GM12878 (cell line): ENCODE measurements at regions not wholly inside any gene's neighbourhood (a gene's known extent, or its start where the extent isn't known, plus 50 kb on each side); places are given as distances from the start of the nearest gene placed in this dataset.

ENCODE experiments used
- ATAC-seq: fragments of 200-7000 bp; cut with Tn5 transposase; 3 replicates; pipeline ENCODE4 v1.9.1; 2020; ENCODE audit warnings: mild to moderate bottlenecking, moderate library complexity
- BruUV-seq: library from RNA; stranded (reverse); fragments of 400-500 nt; replicated peaks from 2 replicates; lab custom pipeline; 2021; lab: Mats Ljungman, UMichigan
- CTCF ChIA-PET: fragments of 300-600 bp; sonication (Branson Sonifier 250); formaldehyde crosslinking; extraction: SDS; loops from one replicate; lab custom pipeline; 2021; ENCODE audit warnings: inconsistent platforms; lab: Yijun Ruan, JAX
- POLR2A ChIA-PET: fragments of 350-600 bp; formaldehyde crosslinking; extraction: SDS; loops from one replicate; lab custom pipeline; 2021; ENCODE audit warnings: inconsistent platforms; lab: Charles Lee
- RAD21 ChIA-PET: fragments of 300-600 bp; sonication (Branson Sonifier 250); formaldehyde crosslinking; loops from one replicate; lab custom pipeline; 2023; ENCODE audit warnings: antibody characterized with exemption; ENCODE audit not compliant: unreplicated experiment; lab: Charles Lee
- SMC1A ChIA-PET: fragments of 300-600 bp; sonication (Branson Sonifier 250); formaldehyde crosslinking; loops from one replicate; lab custom pipeline; 2023; ENCODE audit not compliant: unreplicated experiment, uncharacterized antibody; lab: Charles Lee
- DNase-seq: peaks from one replicate; pipeline ENCODE4 v3.0.0-alpha.2; 2011; ENCODE audit warnings: low read depth, low spot score
- FAIRE-seq: peaks from 3 replicates; lab custom pipeline; 2011; peaks lifted over from hg19 to GRCh38; lab: Jason Lieb, UNC
- H2AFZ ChIP-seq: 2 replicates; pipeline ENCODE4 v1.6.0; 2011; ENCODE audit warnings: low read depth, low read length, control low read depth; ENCODE audit not compliant: control insufficient read depth
- H3K27ac ChIP-seq: 2 replicates; pipeline ENCODE4 v1.5.1; 2011; ENCODE audit warnings: control low read depth; ENCODE audit not compliant: control insufficient read depth, insufficient read depth
- H3K27me3 ChIP-seq, 2 experiments: replicated peaks in 1 of 2; 2 replicates each; pipeline versions ENCODE4 v1.6.0 to v1.6.1; 2011; ENCODE audit warnings: low read length in 1 of 2; ENCODE audit not compliant: control insufficient read depth in 2 of 2, insufficient read depth in 2 of 2
- H3K36me3 ChIP-seq, 2 experiments: 2 replicates each; pipeline ENCODE4 v1.5.1; 2011; ENCODE audit warnings: low read length in 1 of 2; ENCODE audit not compliant: control insufficient read depth in 2 of 2, insufficient read depth in 2 of 2
- H3K4me1 ChIP-seq: 2 replicates; pipeline ENCODE4 v1.6.1; 2011; ENCODE audit warnings: mild to moderate bottlenecking, low read length, moderate library complexity, mixed read lengths; ENCODE audit not compliant: control insufficient read depth, insufficient read depth
- H3K4me2 ChIP-seq: 2 replicates; pipeline ENCODE4 v1.6.0; 2011; ENCODE audit warnings: control low read depth; ENCODE audit not compliant: control insufficient read depth, insufficient read depth
- H3K4me3 ChIP-seq: fragments of 200-600 bp; sonication (generic); 2 replicates; pipeline ENCODE4 v1.5.1; 2016
- H3K79me2 ChIP-seq: 2 replicates; pipeline ENCODE4 v1.6.0; 2011; ENCODE audit warnings: low read length; ENCODE audit not compliant: control insufficient read depth, insufficient read depth
- H3K9ac ChIP-seq: 2 replicates; pipeline ENCODE4 v1.8.0; 2011; ENCODE audit warnings: low read length, control low read depth, mixed read lengths; ENCODE audit not compliant: control insufficient read depth, insufficient read depth
- H3K9me3 ChIP-seq: replicated peaks from 3 replicates; pipeline ENCODE4 v1.5.1; 2011; ENCODE audit warnings: mild to moderate bottlenecking, low read length; ENCODE audit not compliant: control insufficient read depth, insufficient read depth
- H4K20me1 ChIP-seq: 2 replicates; pipeline ENCODE4 v1.6.0; 2011; ENCODE audit not compliant: control insufficient read depth, insufficient read depth
- ATF7 ChIP-seq: fragments of 450-650 bp; IDR thresholded peaks from 2 replicates; pipeline ENCODE4 v1.6.1; 2016; ENCODE audit warnings: low read depth, mild to moderate bottlenecking
- BHLHE40 ChIP-seq, 2 experiments: fragments of 450-650 bp in 1 of 2; IDR thresholded peaks; 2 replicates each; pipeline ENCODE4 v1.6.1; 2011 to 2017; ENCODE audit warnings: low read depth in 2 of 2, borderline replicate concordance in 1 of 2, improper control_type of control experiment in 1 of 2, low read length in 1 of 2, mild to moderate bottlenecking in 1 of 2
- CBX5 ChIP-seq: sonication (generic); IDR thresholded peaks from 2 replicates; pipeline ENCODE4 v1.6.1; 2016; ENCODE audit warnings: low read depth, moderate library complexity, mild to moderate bottlenecking, inconsistent platforms
- FOS ChIP-seq: IDR thresholded peaks from 3 replicates; pipeline ENCODE4 v1.6.1; 2011; ENCODE audit warnings: borderline replicate concordance; ENCODE audit not compliant: insufficient read length; ENCODE audit errors: extremely low read depth
- NFIC ChIP-seq: IDR thresholded peaks from 2 replicates; pipeline ENCODE4 v1.6.1; 2012; ENCODE audit warnings: low read depth, mild to moderate bottlenecking, inconsistent platforms, low read length, moderate library complexity
- NRF1 ChIP-seq: conservative IDR thresholded peaks from 2 replicates; pipeline ENCODE4 v1.6.1; 2011; ENCODE audit warnings: mild to moderate bottlenecking, low read depth, low read length, improper control_type of control experiment
- POLR2A ChIP-seq: IDR thresholded peaks from 2 replicates; pipeline ENCODE4 v1.6.1; 2011; ENCODE audit warnings: low read depth, mild to moderate bottlenecking, low read length
- RAD51 ChIP-seq: fragments of 450-650 bp; IDR thresholded peaks from 2 replicates; pipeline ENCODE4 v1.6.1; 2016; ENCODE audit warnings: moderate library complexity, mild to moderate bottlenecking, inconsistent platforms
- RB1 ChIP-seq: fragments of 450-650 bp; formaldehyde crosslinking; IDR thresholded peaks from 2 replicates; pipeline ENCODE4 v1.6.1; 2017; ENCODE audit warnings: mild to moderate bottlenecking, borderline replicate concordance
- RELA ChIP-seq: fragments of 450-650 bp; IDR thresholded peaks from 2 replicates; pipeline ENCODE4 v1.8.0; 2014; ENCODE audit warnings: borderline replicate concordance; ENCODE audit not compliant: partially characterized antibody
- RFX5 ChIP-seq: IDR thresholded peaks from 2 replicates; pipeline ENCODE4 v1.6.1; 2011; ENCODE audit warnings: low read depth, low read length, improper control_type of control experiment
- RUNX3 ChIP-seq: IDR thresholded peaks from 2 replicates; pipeline ENCODE4 v1.6.1; 2012; ENCODE audit warnings: low read length, inconsistent platforms
- SIN3A ChIP-seq: IDR thresholded peaks from 2 replicates; pipeline ENCODE4 v1.6.1; 2012; ENCODE audit warnings: low read depth, low read length, improper control_type of control experiment
- SMAD1 ChIP-seq: fragments of 450-650 bp; IDR thresholded peaks from 2 replicates; pipeline ENCODE4 v1.6.1; 2018; ENCODE audit warnings: mild to moderate bottlenecking, low read depth; ENCODE audit not compliant: partially characterized antibody
- SPI1 ChIP-seq: IDR thresholded peaks from 2 replicates; pipeline ENCODE4 v1.6.1; 2011; ENCODE audit warnings: low read depth, mild to moderate bottlenecking, low read length, moderate library complexity, borderline replicate concordance; ENCODE audit not compliant: insufficient read depth
- STAT1 ChIP-seq: fragments of 450-650 bp; conservative IDR thresholded peaks from 2 replicates; pipeline ENCODE4 v1.6.1; 2014; ENCODE audit warnings: antibody characterized with exemption, mild to moderate bottlenecking
- STAT3 ChIP-seq: IDR thresholded peaks from 2 replicates; pipeline ENCODE4 v1.6.1; 2011; ENCODE audit warnings: low read depth, low read length, improper control_type of control experiment
- ZNF217 ChIP-seq: fragments of 450-650 bp; IDR thresholded peaks from 2 replicates; pipeline ENCODE4 v1.6.1; 2017; ENCODE audit warnings: antibody characterized with exemption, mild to moderate bottlenecking
- ZSCAN29 ChIP-seq: fragments of 450-650 bp; IDR thresholded peaks from 2 replicates; pipeline ENCODE4 v1.6.1; 2017; ENCODE audit warnings: mild to moderate bottlenecking, moderate library complexity
- WGBS: methylation state at CpG from one replicate; pipeline ENCODE4 v1.1.6; 2016; ENCODE audit warnings: low lambda C conversion rate; ENCODE audit not compliant: insufficient replicate concordance, insufficient coverage; ENCODE audit errors: missing lambda C conversion rate; 5-methylcytosine and 5-hydroxymethylcytosine counted together
- in situ Hi-C: fragments of 300-500 bp; cut with MboI; formaldehyde crosslinking; loops from 9 replicates; pipeline ENCODE4 v1.14.3; 2018; ENCODE audit warnings: mixed read lengths
- intact Hi-C: fragments of 100-400 bp; cut with micrococcal nuclease; formaldehyde crosslinking; loops from one replicate; pipeline ENCODE4 v1.14.2; 2022; ENCODE audit not compliant: unreplicated experiment
- TF ChIP-seq, protein P1 (sequence below): fragments of 150-350 bp; IDR thresholded peaks from 2 replicates; pipeline ENCODE4 v1.6.1; 2016; ENCODE audit warnings: low read depth, low read length

DNA sequence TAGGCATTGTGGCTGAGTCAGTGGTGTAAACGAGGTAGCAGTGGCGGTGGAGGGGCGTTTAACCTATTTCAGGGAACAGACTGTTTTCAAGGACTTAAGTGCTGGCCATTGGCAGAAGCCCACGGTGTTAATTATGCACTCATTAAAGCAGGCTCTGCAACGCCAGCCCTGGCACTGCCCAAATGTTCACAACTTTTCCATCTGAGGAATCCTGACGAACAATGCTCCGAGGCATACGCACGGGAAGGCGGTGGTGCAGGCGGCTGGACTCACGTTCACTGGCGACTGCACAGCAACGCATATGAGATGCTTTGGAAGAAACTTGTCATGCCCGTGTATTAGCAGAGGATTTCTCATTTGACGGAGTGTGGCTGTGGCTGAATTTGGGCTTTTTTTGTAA, 70.6 kb upstream of the SLC24A4 start:
- Histone ChIP-seq H4K20me1 (no peaks in the 10 kb centered on the region), H2AFZ (no peak overlapping the region), H3K9ac (no peak overlapping the region), H3K79me2 (no peaks in the 10 kb centered on the region), H3K4me3 (no peak overlapping the region), H3K27ac (no peak overlapping the region), H3K9me3 (peaks cover 2% of the 10 kb centered on the region; the same call in 2 of the 3 replicates), H3K36me3 (no peaks in the 10 kb centered on the region), H3K27me3 (no peaks in the 10 kb centered on the region; a peak in 2 of 4 replicates), H3K4me2 (no peak overlapping the region), H3K4me1 (no peaks in the 10 kb centered on the region)
- ChIA-PET SMC1A (no interaction called here), POLR2A (no interaction called here), RAD21 (no interaction called here), CTCF (interaction anchor here (0.8 to 1.4 kb wide), 3 partner anchors 11 to 165 kb away, joined by 3 to 5 read pairs (median 3); partner anchors contain the start of gene ATXN3)
- in situ Hi-C loops: no loop called here
- TF ChIP-seq CBX5 (no peak), RAD51 (no peak), STAT3 (no peak), RUNX3 (no peak), SIN3A (no peak), NRF1 (no peak), STAT1 (no peak), RELA (no peak), POLR2A (no peak), BHLHE40 (IDR thresholded peaks at IDR 0.05; ENCODE audit: borderline replicate concordance in 1 of 2, low read depth in 2 of 2, low read length in 1 of 2) (no peak), NFIC (no peak), ZSCAN29 (no peak), ZNF217 (no peak), SPI1 (no peak), ATF7 (no peak), FOS (no peak), RFX5 (no peak), SMAD1 (no peak), RB1 (no peak)
- TF ChIP-seq, protein P1, sequence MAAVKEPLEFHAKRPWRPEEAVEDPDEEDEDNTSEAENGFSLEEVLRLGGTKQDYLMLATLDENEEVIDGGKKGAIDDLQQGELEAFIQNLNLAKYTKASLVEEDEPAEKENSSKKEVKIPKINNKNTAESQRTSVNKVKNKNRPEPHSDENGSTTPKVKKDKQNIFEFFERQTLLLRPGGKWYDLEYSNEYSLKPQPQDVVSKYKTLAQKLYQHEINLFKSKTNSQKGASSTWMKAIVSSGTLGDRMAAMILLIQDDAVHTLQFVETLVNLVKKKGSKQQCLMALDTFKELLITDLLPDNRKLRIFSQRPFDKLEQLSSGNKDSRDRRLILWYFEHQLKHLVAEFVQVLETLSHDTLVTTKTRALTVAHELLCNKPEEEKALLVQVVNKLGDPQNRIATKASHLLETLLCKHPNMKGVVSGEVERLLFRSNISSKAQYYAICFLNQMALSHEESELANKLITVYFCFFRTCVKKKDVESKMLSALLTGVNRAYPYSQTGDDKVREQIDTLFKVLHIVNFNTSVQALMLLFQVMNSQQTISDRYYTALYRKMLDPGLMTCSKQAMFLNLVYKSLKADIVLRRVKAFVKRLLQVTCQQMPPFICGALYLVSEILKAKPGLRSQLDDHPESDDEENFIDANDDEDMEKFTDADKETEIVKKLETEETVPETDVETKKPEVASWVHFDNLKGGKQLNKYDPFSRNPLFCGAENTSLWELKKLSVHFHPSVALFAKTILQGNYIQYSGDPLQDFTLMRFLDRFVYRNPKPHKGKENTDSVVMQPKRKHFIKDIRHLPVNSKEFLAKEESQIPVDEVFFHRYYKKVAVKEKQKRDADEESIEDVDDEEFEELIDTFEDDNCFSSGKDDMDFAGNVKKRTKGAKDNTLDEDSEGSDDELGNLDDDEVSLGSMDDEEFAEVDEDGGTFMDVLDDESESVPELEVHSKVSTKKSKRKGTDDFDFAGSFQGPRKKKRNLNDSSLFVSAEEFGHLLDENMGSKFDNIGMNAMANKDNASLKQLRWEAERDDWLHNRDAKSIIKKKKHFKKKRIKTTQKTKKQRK: no peak
- FAIRE-seq (no peak), DNase-seq (no peak), ATAC-seq (no peak)
- 54% methylated on average over 16 of the region's 16 CpGs for WGBS
- BruUV-seq: no TSS peak
- intact Hi-C loops: no loop called here
